ENCODE measurements at regions not wholly inside any gene's neighbourhood (a gene's known extent, or its start where the extent isn't known, plus 50 kb on each side); places are given as distances from the start of the nearest gene placed in this dataset.

DNA sequence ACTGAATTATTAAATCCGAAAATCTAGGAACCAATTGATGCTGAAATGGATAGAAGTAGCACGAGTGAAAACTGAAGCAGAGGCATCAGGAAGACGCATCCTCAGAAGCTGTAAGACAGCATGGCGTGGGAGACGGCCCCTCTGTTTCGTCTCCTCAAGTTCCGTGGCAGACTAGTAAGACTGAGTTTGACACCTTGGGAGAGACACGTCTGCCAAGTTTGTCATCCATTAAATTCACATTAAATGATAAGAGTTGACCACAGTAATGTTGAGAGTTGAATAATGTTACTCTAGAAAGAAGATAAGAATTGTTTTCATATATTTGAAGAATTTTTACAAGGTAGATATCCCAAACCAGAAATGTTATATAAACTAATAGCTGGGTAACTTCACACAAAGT is 736.1 kb upstream of the FRG1 start:
- TF ChIP-seq, protein P1, sequence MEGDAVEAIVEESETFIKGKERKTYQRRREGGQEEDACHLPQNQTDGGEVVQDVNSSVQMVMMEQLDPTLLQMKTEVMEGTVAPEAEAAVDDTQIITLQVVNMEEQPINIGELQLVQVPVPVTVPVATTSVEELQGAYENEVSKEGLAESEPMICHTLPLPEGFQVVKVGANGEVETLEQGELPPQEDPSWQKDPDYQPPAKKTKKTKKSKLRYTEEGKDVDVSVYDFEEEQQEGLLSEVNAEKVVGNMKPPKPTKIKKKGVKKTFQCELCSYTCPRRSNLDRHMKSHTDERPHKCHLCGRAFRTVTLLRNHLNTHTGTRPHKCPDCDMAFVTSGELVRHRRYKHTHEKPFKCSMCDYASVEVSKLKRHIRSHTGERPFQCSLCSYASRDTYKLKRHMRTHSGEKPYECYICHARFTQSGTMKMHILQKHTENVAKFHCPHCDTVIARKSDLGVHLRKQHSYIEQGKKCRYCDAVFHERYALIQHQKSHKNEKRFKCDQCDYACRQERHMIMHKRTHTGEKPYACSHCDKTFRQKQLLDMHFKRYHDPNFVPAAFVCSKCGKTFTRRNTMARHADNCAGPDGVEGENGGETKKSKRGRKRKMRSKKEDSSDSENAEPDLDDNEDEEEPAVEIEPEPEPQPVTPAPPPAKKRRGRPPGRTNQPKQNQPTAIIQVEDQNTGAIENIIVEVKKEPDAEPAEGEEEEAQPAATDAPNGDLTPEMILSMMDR (IDR thresholded peaks at IDR 0.05) = no peak
- peaks cover 16% of the 10 kb centered on the region for H3K27me3 Mint-ChIP-seq (ENCODE audit: unreplicated experiment)
- no peak for DNase-seq (ENCODE audit: extremely low spot score, unreplicated experiment)

DNA sequence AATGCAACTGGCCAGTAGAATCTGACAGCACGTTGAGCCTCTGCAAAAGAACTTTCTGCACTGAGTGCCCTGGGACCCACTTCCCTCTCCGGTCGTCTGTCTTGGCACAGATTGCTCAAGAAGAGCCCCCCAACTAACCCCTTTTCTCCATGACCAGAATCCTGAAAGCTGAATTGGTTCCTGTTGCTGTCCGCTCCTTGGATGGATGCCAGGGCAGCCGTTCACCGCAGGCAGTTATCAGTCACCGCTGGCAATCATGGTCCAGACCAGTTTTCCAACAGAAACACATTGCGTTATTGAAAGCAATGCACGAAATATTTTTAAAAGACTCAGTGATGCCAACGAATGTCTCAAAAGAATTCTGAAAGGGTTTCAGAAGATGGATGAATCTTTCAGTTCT is 733.7 kb upstream of the FRG1 start:
- TF ChIP-seq, protein P1 (IDR thresholded peaks at IDR 0.05) = no peak
- Mint-ChIP-seq H3K27ac (ENCODE audit: unreplicated experiment) (no peak overlapping the region), H3K27me3 (ENCODE audit: unreplicated experiment) (peaks cover 16% of the 10 kb centered on the region), H3K4me3 (ENCODE audit: unreplicated experiment) (no peak overlapping the region), H3K36me3 (ENCODE audit: unreplicated experiment) (no peaks in the 10 kb centered on the region), H3K4me1 (ENCODE audit: unreplicated experiment) (peaks cover 12% of the 10 kb centered on the region), H3K9me3 (ENCODE audit: unreplicated experiment) (no peaks in the 10 kb centered on the region)
- DNase-seq (ENCODE audit: extremely low spot score, unreplicated experiment) = no peak

More for the DNA sequence above, 736.1 kb upstream of the FRG1 start:
- no peak overlapping the region for H3K27ac Mint-ChIP-seq (ENCODE audit: unreplicated experiment)
- no peaks in the 10 kb centered on the region for H3K9me3 Mint-ChIP-seq (ENCODE audit: unreplicated experiment)
- peaks cover 16% of the 10 kb centered on the region for H3K4me1 Mint-ChIP-seq (ENCODE audit: unreplicated experiment)
- no peak overlapping the region for H3K4me3 Mint-ChIP-seq (ENCODE audit: unreplicated experiment)
- no peaks in the 10 kb centered on the region for H3K36me3 Mint-ChIP-seq (ENCODE audit: unreplicated experiment)

DNA sequence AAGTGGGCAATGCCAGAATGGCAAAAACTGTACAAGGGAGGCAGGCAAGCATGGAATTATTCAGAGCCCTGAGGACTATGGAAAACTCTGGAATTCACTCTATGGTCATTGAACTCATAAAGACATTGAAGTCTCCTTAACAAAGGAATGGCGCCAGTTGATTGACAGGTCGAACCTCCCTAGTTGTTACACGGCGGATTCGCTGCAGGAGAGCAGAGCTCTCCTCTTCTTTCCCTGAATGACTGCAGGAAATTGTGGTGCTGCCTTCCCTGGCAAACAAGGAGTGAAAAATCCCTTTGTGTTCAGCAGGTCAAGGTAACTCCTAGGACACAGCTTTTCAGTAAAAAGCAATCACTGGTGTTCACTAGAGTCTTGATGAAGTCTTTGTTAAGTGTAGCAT is 732.8 kb upstream of the FRG1 start:
- H3K27ac Mint-ChIP-seq (ENCODE audit: unreplicated experiment) = no peak overlapping the region

DNA sequence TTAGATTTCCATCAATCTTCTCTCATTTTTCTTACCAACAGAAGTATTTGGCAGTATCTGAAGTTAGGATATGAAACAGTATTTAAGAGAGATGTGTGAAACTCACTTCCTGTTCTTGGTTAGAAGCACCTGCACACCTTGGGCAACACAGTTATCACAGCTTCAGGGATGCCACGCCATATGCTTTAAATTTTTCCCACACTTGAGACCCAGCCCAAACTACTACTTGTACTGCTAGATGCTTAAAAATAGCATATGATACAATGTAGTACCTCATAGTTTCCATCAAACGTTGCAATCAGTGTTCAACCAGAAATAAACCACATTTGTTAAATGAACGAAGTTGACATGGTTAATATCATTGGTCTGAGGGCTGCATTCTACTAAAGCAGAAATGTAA is 725.1 kb upstream of the FRG1 start:
- Mint-ChIP-seq H3K4me3 (ENCODE audit: unreplicated experiment) (no peak overlapping the region), H3K4me1 (ENCODE audit: unreplicated experiment) (no peaks in the 10 kb centered on the region), H3K9me3 (ENCODE audit: unreplicated experiment) (no peaks in the 10 kb centered on the region), H3K36me3 (ENCODE audit: unreplicated experiment) (no peaks in the 10 kb centered on the region), H3K27me3 (ENCODE audit: unreplicated experiment) (peaks cover 28% of the 10 kb centered on the region), H3K27ac (ENCODE audit: unreplicated experiment) (no peak overlapping the region)
- TF ChIP-seq, protein P1 (IDR thresholded peaks at IDR 0.05) = no peak
- DNase-seq (ENCODE audit: extremely low spot score, unreplicated experiment) = no peak

More for the DNA sequence above, 732.8 kb upstream of the FRG1 start:
- no peaks in the 10 kb centered on the region for H3K36me3 Mint-ChIP-seq (ENCODE audit: unreplicated experiment)
- DNase-seq (ENCODE audit: extremely low spot score, unreplicated experiment) = no peak
- peaks cover 16% of the 10 kb centered on the region for H3K27me3 Mint-ChIP-seq (ENCODE audit: unreplicated experiment)
- TF ChIP-seq, protein P1 (IDR thresholded peaks at IDR 0.05) = no peak
- H3K4me1 Mint-ChIP-seq (ENCODE audit: unreplicated experiment) = peaks cover 6% of the 10 kb centered on the region
- H3K9me3 Mint-ChIP-seq (ENCODE audit: unreplicated experiment) = no peaks in the 10 kb centered on the region
- H3K4me3 Mint-ChIP-seq (ENCODE audit: unreplicated experiment) = no peak overlapping the region

DNA sequence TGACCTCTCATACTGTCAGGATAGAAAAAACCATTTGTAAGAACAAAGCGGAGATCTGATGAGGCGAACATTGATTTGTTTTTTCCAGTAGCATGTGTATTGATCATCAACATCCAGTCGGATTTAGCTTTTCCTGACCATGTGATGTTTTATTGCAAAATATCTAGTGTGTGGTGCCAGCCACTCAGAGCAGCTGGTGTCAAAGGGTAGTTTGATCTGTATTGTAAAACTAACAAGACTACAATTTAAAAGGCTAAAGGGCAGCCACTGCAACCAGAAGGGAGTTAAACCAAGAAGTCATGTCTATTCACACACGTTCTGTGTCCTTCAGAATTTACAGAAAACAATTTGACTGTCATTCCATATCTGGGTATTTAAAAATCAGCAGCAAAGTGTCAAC is 719.0 kb upstream of the FRG1 start:
- Mint-ChIP-seq H3K4me3 (ENCODE audit: unreplicated experiment) (no peak overlapping the region), H3K4me1 (ENCODE audit: unreplicated experiment) (no peaks in the 10 kb centered on the region), H3K36me3 (ENCODE audit: unreplicated experiment) (no peaks in the 10 kb centered on the region), H3K9me3 (ENCODE audit: unreplicated experiment) (no peaks in the 10 kb centered on the region), H3K27me3 (ENCODE audit: unreplicated experiment) (peaks cover 34% of the 10 kb centered on the region), H3K27ac (ENCODE audit: unreplicated experiment) (no peak overlapping the region)
- DNase-seq (ENCODE audit: extremely low spot score, unreplicated experiment) = no peak
- TF ChIP-seq, protein P1 (IDR thresholded peaks at IDR 0.05) = no peak

Measured in osteocyte (in vitro differentiated cells).